ENCODE measurements at regions not wholly inside any gene's neighbourhood (a gene's known extent, or its start where the extent isn't known, plus 50 kb on each side); places are given as distances from the start of the nearest gene placed in this dataset.

GRCh38 chr10:56928714-56929113, 567.7 kb upstream of the ZWINT start:
- no peak for DNase-seq

- no peak for DNase-seq
These were observed 566.6 kb upstream of the ZWINT start for GRCh38 chr10:56927701-56928100.

GRCh38 chr10:56920601-56921261, 559.7 kb upstream of the ZWINT start:
- DNase-seq, result no peak

GRCh38 chr10:56912043-56912442, 551.0 kb upstream of the ZWINT start:
- DNase-seq, result no peak

GRCh38 chr10:56905051-56905450, 544.0 kb upstream of the ZWINT start:
- no peak for DNase-seq

- no peak for DNase-seq
These were observed 541.5 kb upstream of the ZWINT start for GRCh38 chr10:56902554-56902953.

GRCh38 chr10:56895306-56895705, 534.2 kb upstream of the ZWINT start:
- DNase-seq, result no peak

GRCh38 chr10:56881218-56881617, 520.2 kb upstream of the ZWINT start:
- no peak for DNase-seq

- DNase-seq, result no peak
These were observed 519.5 kb upstream of the ZWINT start for GRCh38 chr10:56880606-56881005.

GRCh38 chr10:56874950-56875349, 513.9 kb upstream of the ZWINT start:
- DNase-seq, result no peak

GRCh38 chr10:56871160-56871668, 510.2 kb upstream of the ZWINT start:
- DNase-seq, result no peak

- DNase-seq, result no peak
These were observed 506.2 kb upstream of the ZWINT start for GRCh38 chr10:56867236-56867635.

- no peak for DNase-seq
These were observed 495.5 kb upstream of the ZWINT start for GRCh38 chr10:56856569-56856968.

- no peak for DNase-seq
These were observed 484.0 kb upstream of the ZWINT start for GRCh38 chr10:56844978-56845529.

GRCh38 chr10:56836659-56837058, 475.6 kb upstream of the ZWINT start:
- no peak for DNase-seq

GRCh38 chr10:56831681-56832080, 470.6 kb upstream of the ZWINT start:
- DNase-seq, result no peak

GRCh38 chr10:56823849-56824248, 462.8 kb upstream of the ZWINT start:
- no peak for DNase-seq

- no peak for DNase-seq
These were observed 444.0 kb upstream of the ZWINT start for GRCh38 chr10:56805022-56805421.

- DNase-seq, result no peak
These were observed 424.2 kb upstream of the ZWINT start for GRCh38 chr10:56785292-56785691.

GRCh38 chr10:56782503-56782902, 421.4 kb upstream of the ZWINT start:
- no peak for DNase-seq

GRCh38 chr10:56771343-56771742, 410.3 kb upstream of the ZWINT start:
- no peak for DNase-seq

- DNase-seq, result no peak
These were observed 402.0 kb upstream of the ZWINT start for GRCh38 chr10:56763090-56763489.

- no peak for DNase-seq
These were observed 384.4 kb upstream of the ZWINT start for GRCh38 chr10:56745490-56745889.

- DNase-seq, result no peak
These were observed 367.3 kb upstream of the ZWINT start for GRCh38 chr10:56728349-56728748.

- DNase-seq, result no peak
These were observed 361.9 kb upstream of the ZWINT start for GRCh38 chr10:56722912-56723311.

Measured in central memory CD4-positive, alpha-beta T cell (primary cell).